Fibroblast of skin of abdomen (primary cell): ENCODE measurements at regions not wholly inside any gene's neighbourhood (a gene's known extent, or its start where the extent isn't known, plus 50 kb on each side); places are given as distances from the start of the nearest gene placed in this dataset.

ENCODE experiments used
- DNase-seq: peaks from one replicate; pipeline ENCODE4 v3.0.0-alpha.2; 2013

DNA sequence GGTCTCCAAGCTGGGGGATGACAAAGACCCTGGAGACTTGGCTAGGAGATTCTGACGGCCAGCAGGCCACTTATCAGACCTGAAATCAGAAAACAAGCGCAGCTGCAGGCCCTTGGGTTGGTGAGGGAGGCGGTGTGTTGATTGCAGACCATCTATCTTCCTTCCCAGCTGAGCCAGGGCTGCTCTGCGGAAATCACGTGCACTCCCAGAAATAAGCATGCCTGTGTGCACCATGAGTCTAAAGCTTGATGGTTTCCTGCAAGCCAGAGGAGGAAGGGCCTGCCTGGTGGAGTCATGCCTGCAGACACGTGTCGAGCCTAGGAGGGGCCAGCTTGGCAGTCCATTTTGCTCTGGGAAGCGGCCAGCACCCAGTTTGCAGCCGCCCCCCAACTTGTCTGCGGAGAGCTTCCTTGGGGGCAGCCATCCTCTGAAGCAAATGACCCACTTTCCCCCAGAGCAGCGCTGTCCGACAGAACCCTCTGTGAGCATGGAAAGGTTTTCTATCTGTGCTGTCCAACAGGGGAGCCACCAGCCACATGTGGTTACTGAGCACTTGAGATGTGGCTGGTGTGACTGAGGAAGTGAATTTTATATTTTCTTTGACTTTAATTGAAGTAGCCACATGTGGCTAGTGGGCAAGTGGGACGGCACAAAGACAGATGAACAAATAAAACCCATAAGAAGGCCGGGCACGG lies 175.7 kb upstream of the BCOR start:
- DNase-seq: peak; percentile 61

DNA sequence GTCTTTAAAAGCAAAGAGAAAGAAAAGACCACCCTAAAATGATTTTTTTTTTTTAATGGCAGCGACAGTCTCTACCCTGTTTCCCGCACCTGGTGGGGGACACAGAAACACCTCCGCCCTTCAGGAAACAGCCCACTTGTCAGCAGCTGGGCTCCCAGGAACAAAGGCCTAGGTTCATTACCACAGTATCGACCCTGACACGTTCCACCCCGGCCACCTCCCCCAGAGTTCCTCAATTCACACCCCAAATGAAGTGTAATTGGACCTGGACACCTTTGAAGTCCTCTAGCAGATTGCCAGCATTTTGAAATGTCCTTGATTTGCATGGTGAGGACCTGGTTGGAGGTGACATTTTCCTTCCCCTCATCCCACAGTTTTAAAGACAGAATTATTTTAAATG lies 175.0 kb upstream of the BCOR start:
- no peak for DNase-seq

DNA sequence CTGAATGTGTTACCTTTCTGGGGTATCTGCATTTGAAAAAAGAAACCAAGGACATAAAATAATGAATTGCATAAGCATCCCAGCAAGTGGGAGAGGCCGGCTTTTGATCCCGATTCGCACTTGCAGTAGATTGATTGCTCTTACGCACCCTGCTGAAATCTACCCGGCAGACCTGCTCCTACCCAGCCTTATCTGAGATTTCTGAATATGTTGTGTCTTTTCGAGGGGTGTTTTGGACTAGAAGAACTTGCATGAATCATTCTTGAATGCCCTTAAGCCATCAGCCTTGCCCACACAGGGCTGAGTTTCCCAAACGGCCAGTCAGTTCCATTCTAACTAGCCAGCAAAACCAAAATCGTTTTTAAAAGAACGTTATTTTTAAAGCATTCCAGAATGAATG lies 174.4 kb upstream of the BCOR start:
- DNase-seq: no peak

DNA sequence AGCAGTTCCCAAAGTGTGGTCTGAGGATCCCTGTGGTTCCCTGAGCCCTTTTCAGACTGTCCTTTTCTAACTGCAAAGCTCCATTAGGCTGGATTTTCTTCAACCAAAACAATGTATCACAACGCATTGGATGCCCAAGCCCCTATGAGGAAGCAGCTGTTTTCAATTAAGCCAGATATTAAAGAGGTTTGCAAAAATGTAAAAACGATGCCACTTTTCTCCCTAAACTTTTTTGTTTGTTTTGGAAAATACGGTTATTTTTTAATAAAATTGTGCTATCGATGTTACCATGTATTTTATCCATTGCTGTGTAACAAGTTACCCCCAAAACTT lies 170.4 kb upstream of the BCOR start:
- DNase-seq: peak; percentile 45

DNA sequence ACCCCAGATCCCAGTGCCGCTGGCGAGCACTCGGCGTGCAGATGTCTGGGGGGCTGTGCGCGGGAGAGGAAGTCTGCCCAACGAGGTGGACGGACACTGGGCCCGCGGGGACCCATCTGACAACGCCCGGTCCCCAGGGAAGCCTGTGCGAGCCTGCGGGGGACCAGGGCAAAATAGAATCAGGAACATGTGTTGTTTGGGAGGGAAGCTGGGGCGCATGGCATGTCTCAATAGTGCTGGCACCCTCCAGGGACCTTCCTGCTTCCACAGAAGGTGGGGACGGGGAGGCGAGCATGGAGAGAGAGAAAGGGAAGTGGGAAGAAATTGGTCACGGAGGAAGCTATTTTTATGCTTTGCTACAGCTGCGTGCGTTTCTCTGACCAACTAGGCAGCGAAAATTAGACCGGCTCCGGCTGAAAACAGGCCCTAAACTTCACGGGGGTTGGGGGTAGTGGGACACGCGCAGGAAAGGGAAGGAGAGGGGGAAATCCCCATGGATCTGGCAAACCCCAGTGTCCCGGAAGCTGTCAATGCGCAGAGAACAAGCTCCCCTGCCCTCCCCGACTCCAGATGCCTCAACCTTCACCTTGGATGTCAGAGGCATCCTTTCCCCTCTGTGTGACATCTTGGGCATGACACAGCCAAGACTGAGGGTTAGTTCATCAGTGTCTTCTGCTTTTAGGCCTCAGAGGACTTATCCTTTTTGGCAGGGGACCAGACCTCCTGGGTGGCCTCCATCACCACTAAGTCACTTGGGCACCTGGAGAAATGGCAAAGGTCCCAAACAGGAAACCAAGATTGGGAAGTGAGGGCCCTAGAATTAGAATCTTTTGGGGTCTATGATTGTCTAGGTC lies 169.8 kb upstream of the BCOR start:
- no peak for DNase-seq

DNA sequence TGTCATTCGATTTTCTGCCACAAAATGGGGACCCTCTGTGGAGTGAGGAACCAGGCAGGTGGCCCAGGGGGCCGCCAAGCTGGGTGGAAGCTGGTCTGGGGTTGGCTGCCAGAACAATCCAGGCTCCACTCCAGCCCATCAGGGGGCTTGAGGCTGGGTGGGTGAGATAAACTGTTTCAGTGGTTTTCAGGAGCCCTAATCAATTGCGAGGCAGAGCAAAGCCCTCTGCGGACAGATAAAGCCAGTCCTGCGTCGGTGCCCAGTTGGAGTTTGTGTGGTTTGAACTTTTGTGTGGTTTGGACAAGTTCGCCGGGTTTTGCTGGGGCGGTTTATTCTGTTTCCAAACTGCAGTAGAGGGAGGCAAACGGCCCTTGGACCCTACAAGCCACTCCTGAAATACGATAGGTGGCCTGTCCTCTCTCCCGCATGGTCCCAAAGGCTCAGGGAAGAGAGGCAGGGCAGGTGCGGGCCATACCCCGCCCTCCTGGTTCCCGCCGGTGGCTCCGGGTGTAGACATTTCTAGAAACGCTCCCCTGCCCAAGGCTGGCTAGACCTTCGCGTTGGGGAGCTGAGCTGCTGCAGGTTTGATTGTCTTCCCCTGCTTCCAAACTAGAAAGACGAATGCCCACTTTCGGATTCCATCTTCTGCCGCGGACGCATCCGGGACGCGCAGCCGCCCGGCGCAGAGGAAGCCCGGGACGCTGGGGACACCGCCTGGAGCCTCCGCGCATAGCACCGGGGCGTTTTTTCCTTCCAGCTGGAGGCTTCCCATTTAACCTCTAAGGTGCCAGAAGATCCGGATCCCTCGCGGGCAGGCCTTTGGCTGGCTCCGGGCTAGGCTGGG lies 169.0 kb upstream of the BCOR start:
- DNase-seq: peak; percentile 69

DNA sequence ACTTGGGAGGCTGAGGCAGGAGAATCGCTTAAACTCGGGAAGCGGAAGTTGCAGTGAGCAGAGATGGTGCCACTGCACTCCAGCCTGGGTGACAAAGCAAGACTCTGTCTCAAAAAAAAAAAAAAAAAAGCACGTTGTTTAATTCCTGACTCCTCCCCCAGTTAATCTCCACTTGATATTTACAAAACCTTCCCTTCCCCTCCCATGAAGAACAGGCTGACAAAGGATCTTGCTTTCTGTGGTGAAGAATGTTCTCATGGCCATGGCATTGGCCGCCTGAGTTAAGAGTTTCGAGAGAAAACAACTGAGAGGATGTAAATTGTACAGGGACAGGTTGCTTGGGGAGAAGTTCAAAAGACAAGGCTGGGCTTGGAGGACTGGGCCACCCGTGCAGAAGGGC lies 168.2 kb upstream of the BCOR start:
- no peak for DNase-seq

DNA sequence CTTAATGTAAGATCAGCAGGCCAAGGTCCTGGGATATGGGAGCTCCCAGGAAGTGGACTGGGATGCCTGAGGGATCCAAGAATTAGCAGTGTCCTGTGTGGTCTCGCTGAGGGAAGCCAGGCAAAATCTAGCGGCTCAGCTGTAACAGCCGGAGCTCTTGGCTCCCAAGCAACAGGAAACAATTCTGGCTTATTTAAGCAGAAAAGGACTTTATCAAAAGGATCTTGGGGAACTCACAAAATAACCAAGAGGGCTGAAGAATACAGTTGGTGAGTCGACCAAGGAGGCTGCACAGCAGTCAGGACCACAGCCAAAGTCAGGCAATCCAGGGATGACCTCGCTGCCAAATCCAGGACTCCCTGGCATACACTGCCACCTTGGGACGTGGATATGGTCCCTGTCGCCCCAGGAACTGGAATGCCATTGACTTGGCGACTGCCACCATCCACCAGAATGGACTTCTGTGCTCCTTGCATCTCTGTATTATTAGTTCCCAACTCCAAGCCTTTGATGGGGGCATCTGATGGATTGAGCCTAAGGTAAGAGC lies 165.3 kb upstream of the BCOR start:
- DNase-seq: peak; percentile 68

DNA sequence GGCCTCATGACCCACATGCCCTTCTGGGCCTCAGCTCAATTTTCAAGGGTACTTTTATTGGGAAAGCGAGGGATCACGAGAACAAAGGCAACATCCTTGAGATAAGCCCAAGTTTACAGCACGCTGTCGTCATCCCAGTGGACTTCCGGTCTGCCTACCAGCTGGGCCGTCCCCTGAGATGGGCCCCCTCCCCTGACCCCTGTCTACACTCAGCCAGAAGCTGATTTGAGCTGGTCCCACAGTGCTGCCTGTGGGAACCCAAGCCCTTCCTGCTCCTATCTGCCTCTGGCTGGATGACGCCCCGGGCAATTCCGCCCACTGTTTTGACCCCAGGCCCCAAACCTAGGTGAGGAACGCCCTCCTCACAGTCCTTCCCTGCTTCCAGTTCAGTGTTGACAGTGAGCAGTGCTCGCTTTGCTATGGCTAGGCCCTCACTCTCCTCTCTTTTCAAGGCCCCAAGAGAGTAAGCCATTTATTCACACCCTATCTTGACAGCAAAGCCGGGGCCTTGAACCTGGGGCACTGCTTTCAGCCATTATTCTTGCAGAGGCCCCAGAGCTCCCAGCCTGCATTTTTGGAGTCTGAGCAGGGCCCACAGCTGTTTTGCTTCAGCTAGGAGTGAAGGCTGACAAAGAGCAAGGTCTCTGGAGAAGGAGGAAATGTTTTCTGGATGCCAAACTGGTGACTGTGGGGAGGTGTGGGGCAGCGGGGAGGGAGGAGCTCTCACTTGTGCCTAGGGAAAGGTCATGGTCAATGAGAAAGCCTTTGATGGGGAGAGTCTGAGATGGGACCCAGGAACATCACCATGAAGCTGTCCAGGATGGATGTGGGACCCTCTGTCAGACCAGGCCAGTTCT lies 164.6 kb upstream of the BCOR start:
- peak; percentile 85 for DNase-seq

DNA sequence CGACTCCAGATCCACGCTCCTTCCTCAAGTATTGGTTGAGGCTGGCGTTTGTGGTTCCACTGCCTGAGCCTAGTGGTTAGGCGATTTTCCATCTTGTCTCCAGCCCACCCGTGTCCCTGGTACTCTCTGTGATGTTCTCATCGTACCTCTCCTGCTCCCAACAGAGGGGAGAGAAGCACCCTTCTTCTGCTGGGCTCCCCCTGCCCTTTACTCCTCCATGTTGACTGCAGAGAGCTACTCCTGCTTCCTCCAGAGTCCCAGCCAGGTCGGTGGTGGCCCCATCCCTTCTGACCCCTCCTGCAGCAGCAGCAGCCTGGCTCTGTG lies 164.0 kb upstream of the BCOR start:
- DNase-seq: no peak

DNA sequence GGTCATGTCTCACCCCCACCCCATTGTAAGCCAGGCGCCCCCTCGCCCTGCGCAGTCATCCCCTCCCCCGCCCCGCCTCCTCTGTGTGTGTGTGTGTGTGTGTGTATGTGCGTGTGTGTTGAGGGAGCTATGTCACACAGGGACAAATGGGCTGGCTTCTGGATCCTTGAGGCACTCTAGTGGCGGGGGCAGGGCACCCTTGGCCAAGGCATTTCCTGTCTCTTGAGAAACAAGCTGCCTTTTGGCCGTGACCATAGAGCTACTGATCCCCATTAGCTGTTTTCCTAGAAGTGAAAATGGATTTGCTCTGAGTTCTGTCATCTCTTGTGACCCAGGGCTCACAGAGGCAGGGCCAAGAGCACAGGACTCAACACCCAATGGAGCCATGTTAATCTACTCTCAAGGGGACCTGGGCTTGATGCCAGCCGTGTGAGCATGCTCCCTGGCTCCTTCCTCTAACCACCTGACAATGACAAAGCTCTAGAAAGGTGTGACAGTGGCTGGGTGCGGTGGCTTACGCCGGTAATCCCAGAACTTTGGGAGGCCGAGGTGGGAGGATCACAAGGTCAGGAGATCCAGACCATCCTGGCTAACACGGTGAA lies 162.5 kb upstream of the BCOR start:
- peak; percentile 31 for DNase-seq

DNA sequence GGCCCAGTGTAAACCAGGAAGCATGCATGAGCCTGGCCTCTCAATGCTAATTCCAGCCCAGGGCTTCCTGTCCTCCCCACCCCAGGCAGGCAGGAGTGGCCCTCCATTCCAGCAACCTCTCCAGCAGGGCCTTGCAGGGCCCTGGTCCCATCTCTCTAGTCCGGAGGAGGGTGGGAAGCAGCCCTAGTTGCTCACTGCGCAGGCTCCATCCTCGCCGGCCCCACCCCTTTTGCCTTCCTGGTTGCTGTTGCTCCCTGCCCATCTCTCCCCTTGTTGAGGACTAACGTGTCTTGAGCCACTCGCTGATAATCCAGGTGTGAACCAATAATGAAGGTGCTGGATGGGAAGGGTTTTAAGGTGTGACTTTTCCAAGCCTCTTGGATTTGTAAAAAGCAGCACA lies 161.2 kb upstream of the BCOR start:
- no peak for DNase-seq

DNA sequence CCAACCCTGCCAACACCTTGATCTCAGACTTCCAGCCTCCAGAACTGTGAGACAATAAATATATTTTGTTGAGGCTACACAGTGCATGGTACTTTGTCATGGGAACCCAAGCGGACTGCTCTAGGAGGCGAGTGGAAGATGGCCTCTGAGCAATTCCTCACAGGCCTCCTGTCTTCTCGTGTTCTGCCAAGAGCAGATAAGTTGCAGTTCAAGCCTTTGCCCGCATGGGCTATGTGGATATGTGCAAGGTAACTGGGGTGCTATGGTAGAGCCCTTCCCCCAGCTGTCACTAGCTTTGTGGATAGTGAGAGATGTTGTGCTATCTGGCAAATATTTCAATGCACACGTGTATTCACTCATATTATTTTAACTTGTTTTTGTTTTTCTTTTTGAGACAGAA lies 156.0 kb upstream of the BCOR start:
- DNase-seq: no peak

DNA sequence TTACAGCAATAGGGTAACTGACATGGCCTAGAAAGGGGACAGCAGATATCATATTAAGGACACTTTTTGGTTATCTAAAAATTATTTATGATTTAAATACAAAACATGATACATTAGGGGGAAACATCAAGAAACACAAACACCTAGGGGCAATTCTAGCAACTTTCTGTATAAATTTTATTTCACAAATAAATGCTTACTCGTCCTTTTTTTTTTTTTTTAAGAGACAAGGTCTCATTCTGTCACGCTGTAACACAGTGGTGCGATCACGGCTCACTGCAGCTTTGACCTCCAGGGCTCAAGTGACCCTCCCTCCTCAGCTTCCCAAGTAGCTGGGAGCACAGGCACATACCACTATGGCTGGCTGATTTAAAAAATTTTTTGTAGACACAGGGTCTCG lies 151.8 kb upstream of the BCOR start:
- DNase-seq: no peak

DNA sequence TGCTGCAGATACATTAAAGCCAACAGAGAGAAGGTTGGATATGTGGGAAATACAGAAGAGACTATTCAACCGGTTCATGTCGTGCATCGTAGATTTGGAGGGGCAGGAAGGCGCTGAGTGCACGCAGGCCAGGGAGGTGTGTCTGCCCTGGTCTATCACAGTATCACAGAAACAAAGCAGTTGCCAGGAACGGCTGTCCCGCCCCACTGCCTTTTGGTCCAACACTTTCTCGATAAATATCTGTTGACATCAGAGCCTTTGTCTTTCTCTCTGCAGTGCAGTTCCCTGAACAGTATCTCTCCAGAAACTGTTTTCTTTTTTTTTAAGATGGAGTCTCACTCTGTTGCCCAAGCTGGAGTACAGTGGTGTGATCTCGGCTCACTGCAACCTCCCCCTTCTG lies 151.1 kb upstream of the BCOR start:
- DNase-seq: no peak

DNA sequence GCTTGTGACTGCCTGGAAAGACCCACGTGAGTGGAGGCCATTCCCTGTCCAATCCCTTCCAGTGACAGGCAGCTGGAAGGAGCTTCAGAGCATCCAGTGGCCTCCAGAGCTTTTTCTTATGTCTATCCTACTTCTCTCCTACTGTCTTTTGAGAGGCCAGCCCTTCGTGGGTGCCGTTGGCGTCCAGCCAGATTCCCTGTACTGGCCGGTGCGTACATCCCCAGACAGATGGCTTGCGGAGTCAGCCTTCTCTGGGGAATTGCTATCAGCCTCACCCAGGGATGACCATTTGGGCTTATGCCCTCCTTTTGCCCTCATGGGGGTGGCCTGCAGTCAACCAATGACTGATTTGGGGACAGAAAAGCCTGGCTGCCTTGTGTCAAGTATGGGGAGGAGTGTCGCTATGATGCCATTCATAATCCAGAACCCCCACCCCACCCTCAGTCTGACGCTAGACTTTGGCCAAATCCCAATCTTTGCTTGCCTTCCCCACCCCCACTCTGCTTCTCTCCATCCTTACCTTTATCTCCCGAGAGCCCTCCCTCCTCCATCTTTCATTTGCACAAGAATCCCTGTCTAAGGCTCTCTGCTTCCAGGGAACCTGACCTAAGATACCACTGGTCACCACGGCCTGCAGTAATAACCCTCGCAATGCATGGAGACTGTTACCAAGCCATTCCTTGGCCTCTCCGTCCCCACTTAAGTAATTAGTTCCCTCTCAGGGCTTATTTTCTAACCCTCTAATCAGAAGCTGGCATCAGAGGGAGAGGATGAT lies 150.3 kb upstream of the BCOR start:
- DNase-seq: no peak

DNA sequence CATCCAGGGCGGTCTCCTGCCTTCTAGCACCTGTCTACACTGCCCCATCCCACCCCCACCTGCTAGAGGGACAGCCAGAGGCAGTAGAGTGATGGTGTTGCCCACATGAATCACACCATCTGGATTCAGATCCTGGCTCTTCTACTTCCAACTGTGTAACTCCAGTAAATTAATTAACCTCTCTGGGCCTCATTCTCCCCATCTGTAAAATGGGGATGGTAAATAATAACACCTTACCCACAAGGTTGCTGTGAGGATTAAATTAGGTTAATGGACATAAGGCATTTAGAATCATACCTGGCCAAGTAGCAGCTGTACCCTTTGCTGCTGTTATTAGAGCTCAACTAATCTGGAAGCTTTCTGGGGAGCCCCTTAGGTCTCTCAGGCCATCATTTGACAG lies 149.6 kb upstream of the BCOR start:
- no peak for DNase-seq

DNA sequence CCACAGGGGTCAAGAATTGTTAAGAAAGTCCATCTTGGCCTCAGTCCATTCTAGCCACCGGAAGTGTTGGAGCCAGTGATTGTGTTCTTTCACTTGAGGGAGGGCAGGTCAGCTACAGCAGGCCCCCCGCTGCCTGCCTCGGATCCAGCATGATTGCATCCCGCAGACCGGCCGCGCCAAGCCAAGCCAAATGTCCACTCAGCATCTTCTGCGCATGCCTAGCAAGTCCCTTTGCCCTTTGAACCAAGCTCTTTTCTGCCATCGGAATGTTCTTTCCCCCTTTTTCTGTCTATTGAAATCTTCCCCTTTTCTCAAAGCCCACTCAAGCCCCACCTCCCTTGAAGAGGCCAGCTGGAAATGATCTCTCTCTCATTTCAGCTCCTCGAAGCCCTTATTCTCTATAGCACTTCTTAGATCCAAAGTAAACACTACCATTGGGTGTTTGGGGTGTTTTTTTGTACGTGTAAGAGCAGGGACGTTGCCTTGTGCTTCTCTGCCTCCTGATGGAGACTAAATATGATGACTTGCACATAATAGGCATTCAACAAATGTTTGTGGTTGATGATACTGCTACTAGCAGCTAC lies 147.8 kb upstream of the BCOR start:
- DNase-seq: peak; percentile 48

DNA sequence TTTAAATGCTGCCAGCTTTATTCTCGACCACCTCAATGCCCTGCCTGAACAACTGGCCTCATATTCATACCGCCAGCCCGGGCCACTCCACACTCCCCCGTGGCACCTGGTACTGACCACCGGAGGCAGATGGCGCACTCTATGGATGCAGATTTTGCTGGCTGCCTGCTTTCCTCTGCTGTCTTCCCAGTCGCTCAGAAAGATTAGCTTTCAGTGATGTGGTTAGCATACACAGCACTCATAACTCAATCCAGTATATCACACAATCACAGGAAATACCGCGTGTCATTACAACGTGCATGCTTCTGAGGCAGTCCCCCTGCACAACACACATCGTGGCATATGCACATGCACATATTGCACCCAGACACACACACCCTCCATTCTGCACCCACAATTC lies 147.2 kb upstream of the BCOR start:
- DNase-seq: peak; percentile 63

DNA sequence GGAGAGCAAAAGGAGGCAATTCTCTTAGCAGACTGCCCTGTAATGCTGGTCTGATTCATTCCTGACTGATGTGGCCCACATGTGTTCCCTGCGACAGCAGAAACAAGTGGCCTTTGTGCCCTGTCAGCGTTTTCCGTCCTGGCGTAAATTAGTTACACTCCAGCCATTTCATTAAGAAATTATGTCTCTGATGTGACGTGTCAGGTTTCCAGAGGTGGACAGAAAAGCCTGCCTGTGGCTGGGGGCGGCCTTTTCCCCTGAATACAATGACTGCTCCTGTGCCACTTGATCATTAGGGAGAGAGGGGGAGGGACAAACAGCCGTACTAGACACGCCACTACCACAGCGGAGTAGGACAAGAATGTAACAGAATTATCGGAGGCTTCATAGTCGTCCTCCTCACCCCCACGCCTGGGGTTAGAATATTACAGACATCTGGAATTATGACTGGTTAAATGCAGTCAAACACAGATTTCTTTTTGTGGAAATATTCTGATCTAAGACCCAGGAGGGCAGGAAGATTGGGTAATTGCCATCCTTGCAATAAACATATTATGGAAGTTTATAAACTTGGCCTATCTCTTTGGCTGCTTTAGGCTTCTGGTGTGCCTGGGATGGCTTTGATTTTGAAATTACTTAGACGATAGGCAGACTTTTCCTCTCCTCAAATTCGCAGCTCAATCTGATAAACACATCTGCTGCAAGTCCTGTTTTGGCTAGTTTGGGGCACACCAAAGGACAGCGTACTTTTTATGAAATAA lies 146.2 kb upstream of the BCOR start:
- DNase-seq: peak; percentile 4
